HCT116 (cell line): ENCODE measurements at regions not wholly inside any gene's neighbourhood (a gene's known extent, or its start where the extent isn't known, plus 50 kb on each side); places are given as distances from the start of the nearest gene placed in this dataset.

Source experiments
- ATAC-seq: fragments of 200-7000 bp; cut with Tn5 transposase; 2 replicates; pipeline ENCODE4 v1.9.1; 2020; ENCODE audit warnings: mild to moderate bottlenecking, moderate library complexity
- BruUV-seq: library from RNA; stranded (reverse); fragments of 400-500 nt; replicated peaks from 2 replicates; lab custom pipeline; 2021; lab: Mats Ljungman, UMichigan
- CTCF ChIA-PET: fragments of 300-600 bp; sonication (Branson Sonifier 250); formaldehyde crosslinking; loops from one replicate; lab custom pipeline; 2021; ENCODE audit warnings: antibody characterized with exemption; lab: Charles Lee
- POLR2A ChIA-PET: fragments of 300-600, 350-600 bp; sonication (Branson Sonifier 250); formaldehyde crosslinking; loops from one replicate; lab custom pipeline; 2021; ENCODE audit warnings: antibody characterized with exemption; lab: Charles Lee
- RAD21 ChIA-PET, 2 experiments: fragments of 300-600 bp; sonication (Branson Sonifier 250); formaldehyde crosslinking; loops; one replicate each; lab custom pipeline; 2023; ENCODE audit warnings: low total read pairs in 2 of 2; ENCODE audit not compliant: uncharacterized antibody in 2 of 2, unreplicated experiment in 2 of 2, low non-redundant PET in 1 of 2; lab: Charles Lee
- DNase-seq: peaks from one replicate; pipeline ENCODE4 v3.0.0-alpha.2; 2010; ENCODE audit warnings: low read depth, low spot score
- H2AFZ ChIP-seq: fragments of 200-600 bp; shearing (Covaris generic), sonication (generic); 2 replicates; pipeline ENCODE4 v1.6.1; 2017; ENCODE audit warnings: low read depth, mixed run types, mixed read lengths, antibody characterized with exemption, low read length; ENCODE audit not compliant: poor library complexity, severe bottlenecking
- H3K27ac ChIP-seq: 2 replicates; pipeline ENCODE4 v1.5.1; 2012; ENCODE audit warnings: low read depth, low read length
- H3K27me3 ChIP-seq: fragments of 200-600 bp; sonication (generic); 2 replicates; pipeline ENCODE4 v1.6.1; 2016; ENCODE audit warnings: mixed run types, low read length, mixed read lengths; ENCODE audit not compliant: insufficient read depth
- H3K36me3 ChIP-seq, 2 experiments: fragments of 200-500 bp in 1 of 2; fragments of 200-600 bp in 1 of 2; sonication (Bioruptor generic) in 1 of 2; sonication (generic) in 1 of 2; 2 replicates each; pipeline versions ENCODE4 v1.5.1 to v1.6.1; 2014 to 2016; ENCODE audit warnings: low read length in 2 of 2, inconsistent platforms in 1 of 2, mixed read lengths in 1 of 2, mixed run types in 1 of 2; ENCODE audit not compliant: insufficient read depth in 2 of 2, control insufficient read depth in 1 of 2
- H3K4me1 ChIP-seq, 2 experiments: fragments of 200-600 bp in 1 of 2; sonication (generic) in 1 of 2; 2 replicates each; pipeline versions ENCODE4 v1.5.1 to v1.6.1; 2012 to 2017; ENCODE audit warnings: low read length in 2 of 2, inconsistent platforms in 1 of 2, mild to moderate bottlenecking in 1 of 2, mixed read lengths in 1 of 2, mixed run types in 1 of 2, moderate library complexity in 1 of 2; ENCODE audit not compliant: insufficient read depth in 2 of 2, control insufficient read depth in 1 of 2
- H3K4me2 ChIP-seq: fragments of 200-600 bp; sonication (generic); 2 replicates; pipeline ENCODE4 v1.6.1; 2017; ENCODE audit warnings: mixed run types, low read length, mixed read lengths
- H3K4me3 ChIP-seq, 2 experiments: fragments of 200-600 bp in 1 of 2; sonication (generic) in 1 of 2; replicated peaks in 1 of 2; 2 replicates each; pipeline ENCODE4 v1.5.1; 2011 to 2016; ENCODE audit warnings: low read length in 2 of 2, control low read depth in 1 of 2, low read depth in 1 of 2, mild to moderate bottlenecking in 1 of 2, mixed read lengths in 1 of 2, mixed run types in 1 of 2
- H3K79me2 ChIP-seq: fragments of 200-600 bp; sonication (generic); 2 replicates; pipeline ENCODE4 v1.6.1; 2017; ENCODE audit warnings: mild to moderate bottlenecking, mixed run types, low read length, moderate library complexity, mixed read lengths; ENCODE audit not compliant: insufficient read depth
- H3K9ac ChIP-seq: fragments of 200-600 bp; sonication (generic); 2 replicates; pipeline ENCODE4 v1.6.1; 2016; ENCODE audit warnings: low read length, mixed read lengths
- H3K9me2 ChIP-seq: fragments of 200-600 bp; sonication (generic), shearing (Covaris generic); 2 replicates; pipeline ENCODE4 v1.6.1; 2017; ENCODE audit warnings: mixed run types, mild to moderate bottlenecking, moderate library complexity; ENCODE audit not compliant: insufficient read depth
- H3K9me3 ChIP-seq, 2 experiments: fragments of 200-500 bp in 1 of 2; fragments of 200-600 bp in 1 of 2; sonication (Bioruptor generic) in 1 of 2; sonication (generic) in 1 of 2; 2 replicates each; pipeline ENCODE4 v1.6.1; 2014 to 2017; ENCODE audit warnings: low read length in 2 of 2, mixed read lengths in 2 of 2, inconsistent platforms in 1 of 2, low read depth in 1 of 2, mild to moderate bottlenecking in 1 of 2, mixed run types in 1 of 2, moderate library complexity in 1 of 2; ENCODE audit not compliant: control insufficient read depth in 1 of 2, insufficient read depth in 1 of 2
- H4K20me1 ChIP-seq: fragments of 200-600 bp; sonication (generic), shearing (Covaris generic); 2 replicates; pipeline ENCODE4 v1.6.1; 2017; ENCODE audit warnings: mixed run types, mild to moderate bottlenecking, moderate library complexity; ENCODE audit not compliant: insufficient read depth
- CBX3 ChIP-seq: IDR thresholded peaks from 2 replicates; pipeline ENCODE4 v1.6.1; 2012; ENCODE audit warnings: low read depth
- JUND ChIP-seq: IDR thresholded peaks from 2 replicates; pipeline ENCODE4 v1.6.1; 2012
- POLR2AphosphoS5 ChIP-seq: IDR thresholded peaks from 2 replicates; pipeline ENCODE4 v1.6.1; 2011; ENCODE audit warnings: mild to moderate bottlenecking, low read depth, low read length, moderate library complexity
- TCF7L2 ChIP-seq: IDR thresholded peaks from 2 replicates; pipeline ENCODE4 v1.7.0; 2011; ENCODE audit warnings: borderline replicate concordance, inconsistent platforms; ENCODE audit not compliant: insufficient read depth, insufficient read length; ENCODE audit errors: extremely low read depth
- intact Hi-C: fragments of 100-400 bp; cut with micrococcal nuclease; formaldehyde crosslinking; loops from 2 replicates; pipeline ENCODE4 v1.10.0; 2022
- TF ChIP-seq, protein P1 (sequence below): IDR thresholded peaks from 2 replicates; pipeline ENCODE4 v1.6.1; 2011; ENCODE audit warnings: mild to moderate bottlenecking, low read length, moderate library complexity; ENCODE audit not compliant: insufficient replicate concordance; ENCODE audit errors: extremely low read depth
- TF ChIP-seq, protein P2 (sequence below), 3 experiments: fragments of 200-600 bp in 1 of 3; sonication (generic) in 1 of 3; IDR thresholded peaks in 2 of 3; conservative IDR thresholded peaks in 1 of 3; 2 replicates each; pipeline ENCODE4 v1.5.1; 2012 to 2017; ENCODE audit warnings: low read depth in 2 of 3, low read length in 2 of 3, antibody characterized with exemption in 1 of 3, borderline replicate concordance in 1 of 3, control low read depth in 1 of 3, mild to moderate bottlenecking in 1 of 3, mixed read lengths in 1 of 3, mixed run types in 1 of 3, moderate library complexity in 1 of 3; ENCODE audit not compliant: insufficient read depth in 1 of 3

DNA sequence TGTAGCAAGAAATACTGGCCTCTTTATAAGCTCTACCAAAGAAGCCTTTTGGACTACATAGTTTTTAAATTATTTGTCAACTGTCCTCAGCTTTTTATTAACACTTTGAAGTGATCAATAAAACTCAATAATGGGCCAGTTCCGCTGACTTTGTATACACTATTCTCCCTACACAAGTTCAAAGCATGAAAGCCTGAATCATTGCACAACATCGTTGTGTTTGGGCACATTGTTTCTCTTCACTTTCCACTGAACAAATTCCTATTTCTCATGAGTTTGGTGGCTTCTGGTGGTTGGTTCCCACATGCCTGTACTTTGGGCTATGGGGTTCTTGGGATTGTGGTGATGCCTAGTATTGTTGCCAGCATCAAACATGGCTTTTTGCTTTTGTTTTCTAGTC, 561.8 kb upstream of the LRRN3 start:
- Histone ChIP-seq H3K79me2 (no peaks in the 10 kb centered on the region), H4K20me1 (no peaks in the 10 kb centered on the region), H3K4me1 (peaks cover 2 to 3% of the 10 kb centered on the region in 2 experiments; a peak in 3 of 4 replicates), H3K9me3 (no peaks in the 10 kb centered on the region), H3K9ac (no peak overlapping the region), H2AFZ (no peak overlapping the region), H3K4me3 (no peak overlapping the region), H3K36me3 (no peaks in the 10 kb centered on the region), H3K27ac (no peak overlapping the region), H3K27me3 (no peaks in the 10 kb centered on the region), H3K9me2 (no peaks in the 10 kb centered on the region), H3K4me2 (no peak overlapping the region)
- BruUV-seq = no TSS peak
- ATAC-seq = no peak
- RAD21 ChIA-PET = no interaction called here
- POLR2A ChIA-PET = no interaction called here
- no peak for TF ChIP-seq POLR2AphosphoS5
- TF ChIP-seq, protein P1, sequence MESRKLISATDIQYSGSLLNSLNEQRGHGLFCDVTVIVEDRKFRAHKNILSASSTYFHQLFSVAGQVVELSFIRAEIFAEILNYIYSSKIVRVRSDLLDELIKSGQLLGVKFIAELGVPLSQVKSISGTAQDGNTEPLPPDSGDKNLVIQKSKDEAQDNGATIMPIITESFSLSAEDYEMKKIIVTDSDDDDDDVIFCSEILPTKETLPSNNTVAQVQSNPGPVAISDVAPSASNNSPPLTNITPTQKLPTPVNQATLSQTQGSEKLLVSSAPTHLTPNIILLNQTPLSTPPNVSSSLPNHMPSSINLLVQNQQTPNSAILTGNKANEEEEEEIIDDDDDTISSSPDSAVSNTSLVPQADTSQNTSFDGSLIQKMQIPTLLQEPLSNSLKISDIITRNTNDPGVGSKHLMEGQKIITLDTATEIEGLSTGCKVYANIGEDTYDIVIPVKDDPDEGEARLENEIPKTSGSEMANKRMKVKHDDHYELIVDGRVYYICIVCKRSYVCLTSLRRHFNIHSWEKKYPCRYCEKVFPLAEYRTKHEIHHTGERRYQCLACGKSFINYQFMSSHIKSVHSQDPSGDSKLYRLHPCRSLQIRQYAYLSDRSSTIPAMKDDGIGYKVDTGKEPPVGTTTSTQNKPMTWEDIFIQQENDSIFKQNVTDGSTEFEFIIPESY = no peak
- TF ChIP-seq JUND = no peak
- TF ChIP-seq CBX3 = no peak
- TF ChIP-seq TCF7L2 = no peak
- TF ChIP-seq, protein P2, sequence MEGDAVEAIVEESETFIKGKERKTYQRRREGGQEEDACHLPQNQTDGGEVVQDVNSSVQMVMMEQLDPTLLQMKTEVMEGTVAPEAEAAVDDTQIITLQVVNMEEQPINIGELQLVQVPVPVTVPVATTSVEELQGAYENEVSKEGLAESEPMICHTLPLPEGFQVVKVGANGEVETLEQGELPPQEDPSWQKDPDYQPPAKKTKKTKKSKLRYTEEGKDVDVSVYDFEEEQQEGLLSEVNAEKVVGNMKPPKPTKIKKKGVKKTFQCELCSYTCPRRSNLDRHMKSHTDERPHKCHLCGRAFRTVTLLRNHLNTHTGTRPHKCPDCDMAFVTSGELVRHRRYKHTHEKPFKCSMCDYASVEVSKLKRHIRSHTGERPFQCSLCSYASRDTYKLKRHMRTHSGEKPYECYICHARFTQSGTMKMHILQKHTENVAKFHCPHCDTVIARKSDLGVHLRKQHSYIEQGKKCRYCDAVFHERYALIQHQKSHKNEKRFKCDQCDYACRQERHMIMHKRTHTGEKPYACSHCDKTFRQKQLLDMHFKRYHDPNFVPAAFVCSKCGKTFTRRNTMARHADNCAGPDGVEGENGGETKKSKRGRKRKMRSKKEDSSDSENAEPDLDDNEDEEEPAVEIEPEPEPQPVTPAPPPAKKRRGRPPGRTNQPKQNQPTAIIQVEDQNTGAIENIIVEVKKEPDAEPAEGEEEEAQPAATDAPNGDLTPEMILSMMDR (IDR thresholded peaks at IDR 0.05 in 2 of 3, conservative IDR thresholded peaks at IDR 0.05 in 1 of 3; ENCODE audit: borderline replicate concordance in 1 of 3, insufficient read depth in 1 of 3, low read depth in 2 of 3, low read length in 2 of 3) = no peak
- CTCF ChIA-PET = no interaction called here
- no peak for DNase-seq
- intact Hi-C loops = no loop called here
